Ishikawa (cell line): ENCODE measurements at regions not wholly inside any gene's neighbourhood (a gene's known extent, or its start where the extent isn't known, plus 50 kb on each side); places are given as distances from the start of the nearest gene placed in this dataset.

Source experiments
- CEBPB ChIP-seq: IDR thresholded peaks from 2 replicates; pipeline ENCODE4 v1.6.1; 2012
- CREB1 ChIP-seq: IDR thresholded peaks from 2 replicates; pipeline ENCODE4 v1.6.1; 2012; ENCODE audit warnings: low read depth
- EGR1 ChIP-seq: IDR thresholded peaks from 2 replicates; pipeline ENCODE4 v1.6.1; 2012
- EP300 ChIP-seq: IDR thresholded peaks from 2 replicates; pipeline ENCODE4 v1.6.1; 2012; ENCODE audit warnings: borderline replicate concordance
- FOXM1 ChIP-seq: IDR thresholded peaks from 2 replicates; pipeline ENCODE4 v1.6.1; 2012; ENCODE audit warnings: low read depth, borderline replicate concordance
- MAX ChIP-seq: IDR thresholded peaks from 2 replicates; pipeline ENCODE4 v1.6.1; 2012
- NFIC ChIP-seq: IDR thresholded peaks from 2 replicates; pipeline ENCODE4 v1.6.1; 2012
- RAD21 ChIP-seq: IDR thresholded peaks from 2 replicates; pipeline ENCODE4 v1.6.1; 2012; ENCODE audit warnings: low read depth
- TAF1 ChIP-seq: IDR thresholded peaks from 2 replicates; pipeline ENCODE4 v1.6.1; 2012; ENCODE audit warnings: low read depth, mild to moderate bottlenecking
- TCF12 ChIP-seq: IDR thresholded peaks from 2 replicates; pipeline ENCODE4 v1.6.1; 2012; ENCODE audit warnings: low read depth
- TEAD4 ChIP-seq: IDR thresholded peaks from 2 replicates; pipeline ENCODE4 v1.6.1; 2012
- YY1 ChIP-seq: IDR thresholded peaks from 2 replicates; pipeline ENCODE4 v1.6.1; 2012; ENCODE audit warnings: low read depth
- ZBTB7A ChIP-seq: IDR thresholded peaks from 2 replicates; pipeline ENCODE4 v1.6.1; 2012; ENCODE audit warnings: low read depth
- TF ChIP-seq, protein P1 (sequence below): IDR thresholded peaks from 2 replicates; pipeline ENCODE4 v1.6.1; 2012; ENCODE audit warnings: low read depth, mild to moderate bottlenecking
- TF ChIP-seq, protein P2 (sequence below): IDR thresholded peaks from 2 replicates; pipeline ENCODE4 v1.6.1; 2012

- TF ChIP-seq ZBTB7A, result no peak
- no peak for TF ChIP-seq EGR1
- TF ChIP-seq, protein P1, sequence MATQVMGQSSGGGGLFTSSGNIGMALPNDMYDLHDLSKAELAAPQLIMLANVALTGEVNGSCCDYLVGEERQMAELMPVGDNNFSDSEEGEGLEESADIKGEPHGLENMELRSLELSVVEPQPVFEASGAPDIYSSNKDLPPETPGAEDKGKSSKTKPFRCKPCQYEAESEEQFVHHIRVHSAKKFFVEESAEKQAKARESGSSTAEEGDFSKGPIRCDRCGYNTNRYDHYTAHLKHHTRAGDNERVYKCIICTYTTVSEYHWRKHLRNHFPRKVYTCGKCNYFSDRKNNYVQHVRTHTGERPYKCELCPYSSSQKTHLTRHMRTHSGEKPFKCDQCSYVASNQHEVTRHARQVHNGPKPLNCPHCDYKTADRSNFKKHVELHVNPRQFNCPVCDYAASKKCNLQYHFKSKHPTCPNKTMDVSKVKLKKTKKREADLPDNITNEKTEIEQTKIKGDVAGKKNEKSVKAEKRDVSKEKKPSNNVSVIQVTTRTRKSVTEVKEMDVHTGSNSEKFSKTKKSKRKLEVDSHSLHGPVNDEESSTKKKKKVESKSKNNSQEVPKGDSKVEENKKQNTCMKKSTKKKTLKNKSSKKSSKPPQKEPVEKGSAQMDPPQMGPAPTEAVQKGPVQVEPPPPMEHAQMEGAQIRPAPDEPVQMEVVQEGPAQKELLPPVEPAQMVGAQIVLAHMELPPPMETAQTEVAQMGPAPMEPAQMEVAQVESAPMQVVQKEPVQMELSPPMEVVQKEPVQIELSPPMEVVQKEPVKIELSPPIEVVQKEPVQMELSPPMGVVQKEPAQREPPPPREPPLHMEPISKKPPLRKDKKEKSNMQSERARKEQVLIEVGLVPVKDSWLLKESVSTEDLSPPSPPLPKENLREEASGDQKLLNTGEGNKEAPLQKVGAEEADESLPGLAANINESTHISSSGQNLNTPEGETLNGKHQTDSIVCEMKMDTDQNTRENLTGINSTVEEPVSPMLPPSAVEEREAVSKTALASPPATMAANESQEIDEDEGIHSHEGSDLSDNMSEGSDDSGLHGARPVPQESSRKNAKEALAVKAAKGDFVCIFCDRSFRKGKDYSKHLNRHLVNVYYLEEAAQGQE, result no peak
- TF ChIP-seq, protein P2, sequence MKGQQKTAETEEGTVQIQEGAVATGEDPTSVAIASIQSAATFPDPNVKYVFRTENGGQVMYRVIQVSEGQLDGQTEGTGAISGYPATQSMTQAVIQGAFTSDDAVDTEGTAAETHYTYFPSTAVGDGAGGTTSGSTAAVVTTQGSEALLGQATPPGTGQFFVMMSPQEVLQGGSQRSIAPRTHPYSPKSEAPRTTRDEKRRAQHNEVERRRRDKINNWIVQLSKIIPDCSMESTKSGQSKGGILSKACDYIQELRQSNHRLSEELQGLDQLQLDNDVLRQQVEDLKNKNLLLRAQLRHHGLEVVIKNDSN, result no peak
- TF ChIP-seq YY1, result no peak
- TF ChIP-seq CREB1, result no peak
- TF ChIP-seq TEAD4, result no peak
These were observed 107.7 kb downstream of the PTGS2 start for GRCh38 chr1:186572509-186572908.

DNA sequence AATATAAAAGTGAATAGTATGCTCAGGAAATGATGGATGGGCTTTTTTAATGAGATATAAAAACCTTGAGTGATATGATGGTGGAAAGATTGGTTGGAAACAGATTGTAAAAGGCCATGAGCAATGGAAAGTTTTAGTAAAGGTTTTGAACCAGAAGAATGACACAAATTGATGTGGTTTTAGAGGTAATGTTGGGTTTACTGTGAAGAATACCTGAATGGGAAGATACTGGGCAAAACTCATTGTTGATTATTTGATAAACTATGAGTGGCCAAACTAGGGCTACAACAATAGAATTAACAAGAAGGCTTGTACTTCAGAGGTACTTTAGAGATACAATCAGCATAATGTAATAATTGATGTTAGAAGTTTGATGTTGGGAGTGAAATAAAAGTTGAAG, 108.5 kb downstream of the PTGS2 start:
- TF ChIP-seq TAF1, result no peak

GRCh38 chr1:186569856-186570255, 108.9 kb upstream of the PDC start:
- TF ChIP-seq CEBPB (no peak), FOXM1 (no peak), RAD21 (no peak), TAF1 (no peak), TCF12 (no peak), NFIC (no peak), EP300 (no peak), ZBTB7A (no peak), MAX (no peak), EGR1 (no peak), YY1 (no peak), TEAD4 (no peak), CREB1 (no peak)
- TF ChIP-seq, protein P1, result no peak
- TF ChIP-seq, protein P2, result no peak

DNA sequence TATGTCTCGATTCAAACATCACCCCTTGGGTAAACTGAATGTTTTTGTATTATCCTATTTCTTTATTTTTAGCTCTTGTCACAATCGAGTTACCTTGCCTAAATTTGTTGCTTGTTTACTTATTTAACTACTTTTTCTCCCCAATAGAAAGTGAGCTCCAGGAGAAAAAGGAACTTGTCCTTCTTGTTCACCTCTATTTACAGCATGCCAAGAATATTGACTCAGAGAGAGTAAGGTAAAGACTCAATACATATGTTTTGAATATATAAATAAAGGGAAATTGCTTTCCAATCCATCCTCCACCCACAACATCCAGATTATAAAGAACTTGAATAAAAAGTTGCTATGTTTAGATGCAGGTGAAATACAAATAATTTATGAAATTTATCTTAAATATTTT, 107.3 kb upstream of the PDC start:
- no peak for TF ChIP-seq CREB1
- TF ChIP-seq TAF1, result no peak
- TF ChIP-seq MAX, result no peak
- TF ChIP-seq, protein P2, result no peak
- no peak for TF ChIP-seq NFIC
- no peak for TF ChIP-seq RAD21
- TF ChIP-seq TCF12, result no peak

- no peak for TF ChIP-seq NFIC
- no peak for TF ChIP-seq EGR1
- no peak for TF ChIP-seq CREB1
- TF ChIP-seq MAX, result no peak
- TF ChIP-seq FOXM1, result no peak
- no peak for TF ChIP-seq YY1
- no peak for TF ChIP-seq CEBPB
- no peak for TF ChIP-seq TCF12
- no peak for TF ChIP-seq ZBTB7A
- TF ChIP-seq, protein P1, result no peak
- TF ChIP-seq EP300, result no peak
- TF ChIP-seq TAF1, result no peak
- TF ChIP-seq TEAD4, result no peak
- TF ChIP-seq RAD21, result no peak
- TF ChIP-seq, protein P2, result no peak
These were observed 105.4 kb upstream of the PDC start for GRCh38 chr1:186566140-186566855.
